Esophagus muscularis mucosa (tissue), 4 donors: ENCODE measurements at regions not wholly inside any gene's neighbourhood (a gene's known extent, or its start where the extent isn't known, plus 50 kb on each side); places are given as distances from the start of the nearest gene placed in this dataset.

Experiments used
- DNase-seq: peaks from one replicate; pipeline ENCODE4 v3.0.0-alpha.2; 2017; ENCODE audit errors: extremely low spot score
- H3K27ac ChIP-seq, 4 donors: fragments of 200-600 bp; sonication (generic); replicated peaks in 1 of 4; 1 replicate in 3 of 4; 2 replicates in 1 of 4; pipeline ENCODE4 v1.5.1; 2016 to 2019; ENCODE audit warnings: mild to moderate bottlenecking in 1 of 4
- H3K27me3 ChIP-seq, 4 donors: fragments of 200-600 bp; sonication (generic); one replicate each; pipeline versions ENCODE4 v1.5.1 to v1.6.0; 2016 to 2019
- H3K36me3 ChIP-seq, 4 donors: fragments of 200-600 bp; sonication (generic); one replicate each; pipeline ENCODE4 v1.5.1; 2016 to 2019
- H3K4me1 ChIP-seq, 4 donors: fragments of 200-600 bp; sonication (generic); one replicate each; pipeline ENCODE4 v1.5.1; 2016 to 2019
- H3K4me3 ChIP-seq, 4 donors: fragments of 200-600 bp; sonication (generic); 1 replicate in 2 of 4; 2 replicates in 2 of 4; pipeline ENCODE4 v1.5.1; 2016 to 2019; ENCODE audit warnings: mild to moderate bottlenecking in 4 of 4, moderate library complexity in 1 of 4
- H3K9me3 ChIP-seq, 4 donors: fragments of 200-600 bp; sonication (generic); 1 replicate in 3 of 4; 2 replicates in 1 of 4; pipeline ENCODE4 v1.5.1; 2016 to 2019
- EP300 ChIP-seq: sonication (generic); formaldehyde crosslinking; IDR thresholded peaks from one replicate; pipeline ENCODE4 v1.6.1; 2017; ENCODE audit warnings: antibody characterized with exemption
- POLR2A ChIP-seq: fragments of 450-650 bp; IDR thresholded peaks from one replicate; pipeline ENCODE4 v1.6.1; 2017; ENCODE audit warnings: antibody characterized with exemption, moderate library complexity, mild to moderate bottlenecking, low read depth
- POLR2AphosphoS5 ChIP-seq, 2 donors: sonication (generic); formaldehyde crosslinking; IDR thresholded peaks; one replicate each; pipeline ENCODE4 v1.6.1; 2017; ENCODE audit warnings: antibody characterized with exemption in 2 of 2
- WGBS: methylation state at CpG from one replicate; pipeline ENCODE4 v1.1.5; 2018; 5-methylcytosine and 5-hydroxymethylcytosine counted together
- intact Hi-C: fragments of 100-400 bp; cut with DNase I; formaldehyde crosslinking; loops from one replicate; pipeline ENCODE4 v1.15.1; 2023
- TF ChIP-seq, protein P1 (sequence below), 3 experiments: fragments of 200-600 bp in 2 of 3; fragments of 450-650 bp in 1 of 3; sonication (generic) in 2 of 3; IDR thresholded peaks; one replicate each; pipeline ENCODE4 v1.5.1; 2017 to 2019; ENCODE audit warnings: antibody characterized with exemption in 3 of 3, mild to moderate bottlenecking in 2 of 3, moderate library complexity in 1 of 3

DNA sequence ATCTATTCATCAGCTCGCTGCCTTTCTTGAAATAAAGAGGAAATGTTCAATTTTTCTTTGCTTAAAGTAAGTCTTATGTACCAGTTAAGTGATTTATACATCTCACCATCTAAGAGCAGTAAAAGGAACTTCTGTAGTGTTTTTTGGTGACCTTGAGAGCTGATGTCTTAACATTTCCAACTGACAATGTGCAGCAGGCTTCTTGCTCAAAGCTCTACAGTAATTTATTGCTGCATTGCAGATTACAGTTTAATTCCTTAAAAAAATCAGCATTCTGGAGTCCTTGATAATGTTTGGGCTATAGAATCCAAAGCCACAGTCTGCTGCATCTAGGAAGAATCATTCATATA, 61.6 kb downstream of the DIPK2A start:
- TF ChIP-seq EP300 (no peak), POLR2A (no peak), POLR2AphosphoS5 (IDR thresholded peaks at IDR 0.05) (no peak)
- TF ChIP-seq, protein P1, sequence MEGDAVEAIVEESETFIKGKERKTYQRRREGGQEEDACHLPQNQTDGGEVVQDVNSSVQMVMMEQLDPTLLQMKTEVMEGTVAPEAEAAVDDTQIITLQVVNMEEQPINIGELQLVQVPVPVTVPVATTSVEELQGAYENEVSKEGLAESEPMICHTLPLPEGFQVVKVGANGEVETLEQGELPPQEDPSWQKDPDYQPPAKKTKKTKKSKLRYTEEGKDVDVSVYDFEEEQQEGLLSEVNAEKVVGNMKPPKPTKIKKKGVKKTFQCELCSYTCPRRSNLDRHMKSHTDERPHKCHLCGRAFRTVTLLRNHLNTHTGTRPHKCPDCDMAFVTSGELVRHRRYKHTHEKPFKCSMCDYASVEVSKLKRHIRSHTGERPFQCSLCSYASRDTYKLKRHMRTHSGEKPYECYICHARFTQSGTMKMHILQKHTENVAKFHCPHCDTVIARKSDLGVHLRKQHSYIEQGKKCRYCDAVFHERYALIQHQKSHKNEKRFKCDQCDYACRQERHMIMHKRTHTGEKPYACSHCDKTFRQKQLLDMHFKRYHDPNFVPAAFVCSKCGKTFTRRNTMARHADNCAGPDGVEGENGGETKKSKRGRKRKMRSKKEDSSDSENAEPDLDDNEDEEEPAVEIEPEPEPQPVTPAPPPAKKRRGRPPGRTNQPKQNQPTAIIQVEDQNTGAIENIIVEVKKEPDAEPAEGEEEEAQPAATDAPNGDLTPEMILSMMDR (IDR thresholded peaks at IDR 0.05): no peak
- Histone ChIP-seq H3K4me3 (no peak overlapping the region), H3K36me3 (no peaks in the 10 kb centered on the region)

DNA sequence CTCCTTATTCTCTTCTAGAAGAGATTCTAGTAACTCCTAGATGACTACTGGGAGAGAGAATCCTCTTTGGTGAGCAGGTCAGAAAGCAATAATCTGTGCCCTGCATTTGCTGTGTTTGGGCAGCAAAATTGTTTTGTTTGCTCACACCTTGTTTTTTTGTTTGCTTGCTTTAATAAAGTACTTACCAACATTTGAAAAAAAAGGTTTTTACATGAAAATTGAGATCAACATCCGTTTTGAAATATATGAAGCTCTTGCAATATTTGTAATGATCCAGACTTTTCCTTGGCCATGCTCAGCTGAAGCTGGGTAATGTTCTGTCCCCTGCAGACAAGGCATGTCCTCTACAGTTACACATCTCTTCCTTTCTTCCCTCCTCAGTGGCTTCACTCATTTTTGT, 62.2 kb downstream of the DIPK2A start:
- no peak for TF ChIP-seq POLR2A
- TF ChIP-seq, protein P1 (IDR thresholded peaks at IDR 0.05): no peak
- TF ChIP-seq POLR2AphosphoS5 (IDR thresholded peaks at IDR 0.05): no peak
- no peak for TF ChIP-seq EP300
- Histone ChIP-seq H3K27me3 (no peaks in the 10 kb centered on the region), H3K9me3 (no peaks in the 10 kb centered on the region), H3K4me1 (peaks cover 0 to 21% (median 16%) of the 10 kb centered on the region in 4 donors), H3K36me3 (no peaks in the 10 kb centered on the region), H3K27ac (no peak overlapping the region), H3K4me3 (no peak overlapping the region)
- 78% methylated on average over 1 of the region's 1 CpG for WGBS
- intact Hi-C loops: no loop called here
- DNase-seq: no peak

More for the DNA sequence above, 61.6 kb downstream of the DIPK2A start:
- intact Hi-C loops: no loop called here
- Histone ChIP-seq H3K9me3 (no peaks in the 10 kb centered on the region), H3K27ac (no peak overlapping the region), H3K27me3 (no peaks in the 10 kb centered on the region), H3K4me1 (peaks cover 0 to 21% (median 16%) of the 10 kb centered on the region in 4 donors)
- 67% methylated on average over 1 of the region's 1 CpG for WGBS
- DNase-seq: no peak

DNA sequence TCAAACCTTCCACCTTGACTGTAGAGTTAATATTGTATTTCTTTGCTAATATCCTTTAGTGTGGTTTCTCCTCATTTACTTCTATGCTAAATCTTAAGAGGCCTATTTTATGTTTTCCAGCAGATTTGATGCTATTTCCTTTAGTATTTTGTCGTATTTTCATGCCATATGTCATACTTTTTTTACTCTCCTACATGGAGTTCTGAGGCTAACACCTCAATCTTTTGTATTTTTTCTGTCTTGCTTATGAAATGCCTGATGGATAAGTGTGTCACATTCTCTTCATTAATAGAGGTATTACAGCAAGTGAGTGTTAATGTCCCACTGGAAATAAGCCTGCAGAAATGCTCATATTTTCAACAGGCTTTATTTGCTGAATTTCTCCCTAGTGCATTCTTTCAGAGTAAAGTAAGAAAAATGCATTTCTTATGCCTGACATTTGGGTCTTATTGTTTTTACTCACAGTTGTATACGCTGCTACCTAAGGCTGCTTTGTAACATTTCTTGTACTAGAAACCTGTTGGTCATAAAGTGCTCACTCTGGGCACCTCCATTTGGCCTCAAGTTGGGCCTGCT, 63.2 kb downstream of the DIPK2A start:
- no peak for DNase-seq
- no peaks in the 10 kb centered on the region for H3K27me3 ChIP-seq
- intact Hi-C loops: no loop called here
- no peaks in the 10 kb centered on the region for H3K9me3 ChIP-seq
- no peak overlapping the region for H3K27ac ChIP-seq
- TF ChIP-seq POLR2A (no peak), POLR2AphosphoS5 (IDR thresholded peaks at IDR 0.05) (no peak)
- TF ChIP-seq, protein P1 (IDR thresholded peaks at IDR 0.05): no peak
- peaks cover 0 to 21% (median 16%) of the 10 kb centered on the region in 4 donors for H3K4me1 ChIP-seq
- no peak overlapping the region for H3K4me3 ChIP-seq
- H3K36me3 ChIP-seq: no peaks in the 10 kb centered on the region
- 100% methylated on average over 2 of the region's 2 CpGs for WGBS

DNA sequence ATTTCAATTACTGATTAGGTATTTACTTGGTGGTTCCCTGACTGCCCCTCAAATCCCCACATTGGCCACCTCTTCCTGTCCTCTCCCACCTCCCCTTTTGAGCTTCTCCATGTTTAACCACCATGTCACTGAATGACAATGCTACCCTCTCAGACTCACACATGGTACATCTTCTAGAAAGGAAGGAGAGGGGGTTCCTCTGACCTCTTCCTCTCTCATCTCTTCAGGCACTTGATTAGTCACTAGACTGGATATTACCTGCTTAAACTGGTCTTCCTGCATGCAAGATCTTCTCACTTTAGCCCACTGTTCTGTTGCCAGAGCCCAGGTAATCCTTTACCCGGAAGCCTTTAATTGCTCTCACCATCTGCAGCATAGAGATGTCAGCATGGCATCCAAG, 64.9 kb downstream of the DIPK2A start:
- Histone ChIP-seq H3K27me3 (no peaks in the 10 kb centered on the region), H3K36me3 (no peaks in the 10 kb centered on the region), H3K9me3 (no peaks in the 10 kb centered on the region), H3K4me1 (peaks cover 0 to 21% (median 12%) of the 10 kb centered on the region in 4 donors), H3K27ac (no peak overlapping the region), H3K4me3 (no peak overlapping the region)
- no peak for DNase-seq
- 91% methylated on average over 1 of the region's 1 CpG for WGBS
- TF ChIP-seq, protein P1 (IDR thresholded peaks at IDR 0.05): no peak
- TF ChIP-seq POLR2A (no peak), POLR2AphosphoS5 (IDR thresholded peaks at IDR 0.05) (no peak), EP300 (no peak)
- intact Hi-C loops: no loop called here

DNA sequence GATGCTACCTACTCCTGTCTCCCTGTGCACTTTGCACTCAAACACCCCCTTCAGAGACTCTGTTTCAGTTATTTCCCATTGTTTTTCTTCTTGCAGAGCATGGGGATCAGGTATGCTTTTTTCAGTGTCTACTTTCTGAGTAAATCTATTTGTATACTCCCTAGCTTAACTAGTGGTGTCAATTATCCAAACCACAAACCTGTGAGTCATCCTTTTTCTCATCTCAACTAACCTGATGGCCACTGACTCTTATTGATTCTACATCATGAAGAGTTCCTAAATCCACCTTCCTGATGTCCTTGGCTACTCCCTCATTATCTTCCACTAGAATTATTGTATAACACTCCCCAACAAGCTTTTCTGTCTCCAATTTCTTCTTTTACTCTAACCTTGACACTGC, 68.0 kb downstream of the DIPK2A start:
- no peaks in the 10 kb centered on the region for H3K27me3 ChIP-seq

More for the DNA sequence above, 68.0 kb downstream of the DIPK2A start:
- H3K27ac ChIP-seq: no peak overlapping the region
- H3K9me3 ChIP-seq: no peaks in the 10 kb centered on the region
- intact Hi-C loops: no loop called here
- no peaks in the 10 kb centered on the region for H3K36me3 ChIP-seq
- no peak for DNase-seq
- TF ChIP-seq EP300 (no peak), POLR2AphosphoS5 (IDR thresholded peaks at IDR 0.05) (no peak), POLR2A (no peak)
- TF ChIP-seq, protein P1 (IDR thresholded peaks at IDR 0.05): no peak
- no peak overlapping the region for H3K4me3 ChIP-seq
- H3K4me1 ChIP-seq: no peaks in the 10 kb centered on the region
